Bronchial epithelial cell (primary cell): ENCODE measurements at regions not wholly inside any gene's neighbourhood (a gene's known extent, or its start where the extent isn't known, plus 50 kb on each side); places are given as distances from the start of the nearest gene placed in this dataset.

Experiments used
- DNase-seq: peaks from one replicate; pipeline ENCODE4 v3.0.0-alpha.2; 2010; ENCODE audit warnings: low read depth
- FAIRE-seq: peaks from 2 replicates; lab custom pipeline; 2011; peaks lifted over from hg19 to GRCh38; lab: Jason Lieb, UNC
- H3K27me3 ChIP-seq: 2 replicates; pipeline ENCODE4 v1.5.1; 2011; ENCODE audit warnings: low read length; ENCODE audit not compliant: control insufficient read depth, insufficient read depth
- H3K36me3 ChIP-seq: 2 replicates; pipeline ENCODE4 v1.5.1; 2011; ENCODE audit warnings: low read length; ENCODE audit not compliant: control insufficient read depth, insufficient read depth
- H3K4me3 ChIP-seq: 2 replicates; pipeline ENCODE4 v1.5.1; 2011; ENCODE audit warnings: mild to moderate bottlenecking, low read depth, low read length, control low read depth
- TF ChIP-seq, protein P1 (sequence below): IDR thresholded peaks from 2 replicates; pipeline ENCODE4 v1.5.1; 2011; ENCODE audit warnings: mild to moderate bottlenecking, moderate library complexity, low read length, control low read depth, inconsistent platforms; ENCODE audit not compliant: insufficient read depth, severe bottlenecking

DNA sequence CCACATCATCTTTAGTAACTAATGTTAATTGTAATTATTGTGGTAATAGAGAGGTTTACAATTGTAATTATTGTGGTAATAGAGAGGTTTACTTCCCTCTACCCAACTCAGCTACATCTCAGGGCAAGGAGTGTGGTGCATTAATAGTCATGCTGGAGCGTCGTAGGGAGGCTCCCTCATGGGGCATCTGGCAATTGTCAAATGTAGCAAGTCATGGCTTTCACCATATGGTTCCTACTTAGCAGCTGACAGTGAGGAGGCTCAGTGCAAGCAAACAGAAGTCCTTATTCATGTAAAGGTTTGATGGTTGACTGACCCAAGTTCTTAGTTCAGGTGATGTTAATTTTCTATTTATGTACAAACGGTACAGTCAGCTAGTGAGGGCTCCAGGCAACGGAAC is 1012.0 kb downstream of the FLRT2 start:
- no peak for FAIRE-seq
- H3K36me3 ChIP-seq, result no peaks in the 10 kb centered on the region
- no peak overlapping the region for H3K4me3 ChIP-seq
- no peak for DNase-seq
- no peaks in the 10 kb centered on the region for H3K27me3 ChIP-seq
- TF ChIP-seq, protein P1, sequence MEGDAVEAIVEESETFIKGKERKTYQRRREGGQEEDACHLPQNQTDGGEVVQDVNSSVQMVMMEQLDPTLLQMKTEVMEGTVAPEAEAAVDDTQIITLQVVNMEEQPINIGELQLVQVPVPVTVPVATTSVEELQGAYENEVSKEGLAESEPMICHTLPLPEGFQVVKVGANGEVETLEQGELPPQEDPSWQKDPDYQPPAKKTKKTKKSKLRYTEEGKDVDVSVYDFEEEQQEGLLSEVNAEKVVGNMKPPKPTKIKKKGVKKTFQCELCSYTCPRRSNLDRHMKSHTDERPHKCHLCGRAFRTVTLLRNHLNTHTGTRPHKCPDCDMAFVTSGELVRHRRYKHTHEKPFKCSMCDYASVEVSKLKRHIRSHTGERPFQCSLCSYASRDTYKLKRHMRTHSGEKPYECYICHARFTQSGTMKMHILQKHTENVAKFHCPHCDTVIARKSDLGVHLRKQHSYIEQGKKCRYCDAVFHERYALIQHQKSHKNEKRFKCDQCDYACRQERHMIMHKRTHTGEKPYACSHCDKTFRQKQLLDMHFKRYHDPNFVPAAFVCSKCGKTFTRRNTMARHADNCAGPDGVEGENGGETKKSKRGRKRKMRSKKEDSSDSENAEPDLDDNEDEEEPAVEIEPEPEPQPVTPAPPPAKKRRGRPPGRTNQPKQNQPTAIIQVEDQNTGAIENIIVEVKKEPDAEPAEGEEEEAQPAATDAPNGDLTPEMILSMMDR, result no peak

DNA sequence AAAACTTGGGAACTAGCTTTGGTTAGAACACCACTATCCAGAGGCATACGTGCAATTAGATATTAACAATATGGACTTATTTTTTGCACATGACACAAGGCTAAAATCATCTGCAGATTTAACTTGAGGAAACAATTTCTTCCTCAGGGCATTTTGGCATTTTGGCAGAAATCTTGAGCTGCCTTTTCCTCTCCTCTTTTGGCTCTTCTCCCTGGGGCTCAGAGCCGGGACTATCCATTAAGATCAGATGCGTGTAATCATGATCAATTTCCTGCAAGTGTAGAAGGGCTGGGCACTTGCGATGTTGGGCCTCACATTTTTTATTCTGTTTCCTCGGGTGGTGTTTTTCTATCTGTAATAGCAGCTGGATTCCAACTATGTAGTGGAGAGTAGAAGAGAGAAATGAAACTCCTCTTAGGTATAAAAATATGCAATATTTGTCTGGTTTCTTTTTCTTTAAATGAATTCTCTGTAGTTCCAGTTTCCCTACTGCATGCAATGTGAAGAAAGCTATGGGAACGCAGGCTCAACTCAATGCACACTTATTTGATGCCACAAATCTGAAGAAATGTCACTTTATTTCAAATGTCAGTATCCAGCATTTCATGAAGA is 1010.8 kb downstream of the FLRT2 start:
- Histone ChIP-seq H3K27me3 (no peaks in the 10 kb centered on the region), H3K36me3 (no peaks in the 10 kb centered on the region), H3K4me3 (no peak overlapping the region)
- TF ChIP-seq, protein P1, result no peak
- DNase-seq, result no peak
- no peak for FAIRE-seq

DNA sequence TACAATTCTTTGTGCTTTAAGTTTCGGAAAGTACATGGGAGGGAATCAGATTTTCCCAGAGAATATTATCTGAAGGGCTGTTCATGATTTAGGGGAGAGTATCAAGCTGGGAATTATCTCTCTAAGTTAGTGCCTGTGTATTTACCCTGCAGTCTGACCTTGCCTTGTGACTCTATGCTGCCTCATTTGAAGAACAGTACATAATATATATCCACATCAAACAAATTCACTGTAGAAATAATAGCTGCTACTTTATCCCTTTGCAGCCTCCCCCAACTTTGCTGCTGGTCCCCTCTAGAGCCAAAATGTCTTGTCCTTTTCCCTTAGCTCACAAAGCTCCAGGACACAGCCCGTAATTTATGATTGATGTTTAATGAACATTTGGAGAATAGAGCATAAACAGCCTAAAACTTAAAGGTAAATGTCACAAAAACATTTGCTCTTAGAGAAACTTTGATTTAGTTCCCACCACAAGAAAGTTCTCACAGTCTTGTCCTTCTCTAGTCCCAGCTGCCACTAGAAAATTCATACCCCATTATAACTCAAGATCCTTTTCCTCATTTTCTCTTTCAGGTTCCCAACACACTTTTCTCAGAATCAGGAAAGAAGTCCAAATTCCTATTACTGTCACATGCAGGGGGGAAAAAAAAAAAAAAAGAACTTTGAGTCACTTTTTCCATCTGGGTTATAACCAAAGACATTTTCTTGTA is 1009.6 kb downstream of the FLRT2 start:
- FAIRE-seq (no peak), DNase-seq (no peak)
- no peaks in the 10 kb centered on the region for H3K27me3 ChIP-seq
- TF ChIP-seq, protein P1, result no peak
- no peak overlapping the region for H3K4me3 ChIP-seq
- no peaks in the 10 kb centered on the region for H3K36me3 ChIP-seq

DNA sequence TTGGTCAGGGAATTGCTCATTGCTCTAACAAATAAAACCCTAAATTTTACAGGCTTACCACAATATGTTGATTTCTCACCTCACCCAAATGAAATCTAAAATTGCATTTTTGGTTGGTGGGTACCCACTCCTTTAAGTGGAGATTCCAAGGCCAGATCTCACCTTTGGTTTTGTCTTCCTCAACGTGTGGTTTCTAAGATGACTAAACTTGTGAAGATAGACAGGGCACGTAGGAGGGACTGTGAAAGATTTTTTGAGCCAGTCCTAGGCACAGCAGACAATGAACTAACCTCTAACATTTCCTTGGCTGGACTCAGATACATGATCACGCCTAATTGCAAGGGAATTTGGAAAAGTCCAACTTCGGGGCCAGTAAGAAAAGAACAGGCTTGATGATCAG is 1003.9 kb downstream of the FLRT2 start:
- no peaks in the 10 kb centered on the region for H3K27me3 ChIP-seq
- TF ChIP-seq, protein P1, result no peak
- DNase-seq (no peak), FAIRE-seq (no peak)
- H3K36me3 ChIP-seq, result no peaks in the 10 kb centered on the region
- H3K4me3 ChIP-seq, result no peak overlapping the region

DNA sequence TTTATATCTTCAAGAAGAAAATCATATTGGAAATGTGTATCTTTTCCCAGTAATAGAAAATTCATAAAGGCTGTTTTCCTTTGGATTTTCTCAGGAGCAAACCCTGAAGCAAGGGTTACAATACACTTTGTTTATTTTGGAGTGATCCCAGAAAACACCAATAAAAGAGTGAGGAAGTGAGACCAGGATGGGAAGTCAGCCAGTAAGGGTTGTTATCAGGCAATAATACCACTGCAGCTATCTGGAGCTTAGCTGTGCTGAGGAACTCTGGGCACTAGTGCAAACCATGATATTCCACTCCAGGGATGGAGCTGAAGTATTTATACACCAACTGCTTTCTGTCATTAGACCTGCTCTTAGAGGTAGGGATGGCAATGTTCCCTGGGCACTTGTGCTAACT is 1002.3 kb downstream of the FLRT2 start:
- Histone ChIP-seq H3K36me3 (no peaks in the 10 kb centered on the region), H3K4me3 (no peak overlapping the region), H3K27me3 (no peaks in the 10 kb centered on the region)
- no peak for DNase-seq
- TF ChIP-seq, protein P1, result no peak
- no peak for FAIRE-seq
